NCI-H82 treated with DMSO at 0.1 percent for 48 hours (cell line): ENCODE measurements at regions not wholly inside any gene's neighbourhood (a gene's known extent, or its start where the extent isn't known, plus 50 kb on each side); places are given as distances from the start of the nearest gene placed in this dataset.
A peak's percentile ranks its signal among the peaks of the same experiment; 100 is the strongest.

Experiments used
- DNase-seq: peaks from one replicate; lab custom pipeline; 2025; ENCODE audit not compliant: unreplicated experiment; lab: John Stamatoyannopoulos, UW

DNA sequence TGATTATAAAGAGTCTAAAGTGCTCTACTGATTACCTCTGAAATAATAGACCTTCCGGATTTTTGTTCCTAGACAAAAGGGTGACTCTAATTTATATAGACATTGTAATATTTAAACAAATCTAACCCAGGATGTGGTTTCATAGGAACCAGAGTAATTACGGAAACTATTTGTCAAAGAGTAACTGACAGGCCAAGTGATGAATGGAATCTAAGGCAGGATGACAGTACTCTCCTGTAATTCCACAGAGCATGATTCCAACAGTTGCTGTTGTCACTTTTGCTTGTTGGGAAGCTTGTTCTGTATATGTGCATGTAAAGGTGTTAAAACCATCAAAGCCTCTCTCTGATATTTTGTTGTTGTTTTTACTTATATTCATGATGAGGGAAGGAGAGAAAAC lies 1141.0 kb downstream of the IGSF11 start:
- DNase-seq = no peak

GRCh38 chr3:117898722-117899522 lies 1135.7 kb downstream of the IGSF11 start:
- peak; percentile 20 for DNase-seq

- DNase-seq = no peak
Measured at GRCh38 chr3:117903226-117903625, 1131.4 kb downstream of the IGSF11 start.

DNA sequence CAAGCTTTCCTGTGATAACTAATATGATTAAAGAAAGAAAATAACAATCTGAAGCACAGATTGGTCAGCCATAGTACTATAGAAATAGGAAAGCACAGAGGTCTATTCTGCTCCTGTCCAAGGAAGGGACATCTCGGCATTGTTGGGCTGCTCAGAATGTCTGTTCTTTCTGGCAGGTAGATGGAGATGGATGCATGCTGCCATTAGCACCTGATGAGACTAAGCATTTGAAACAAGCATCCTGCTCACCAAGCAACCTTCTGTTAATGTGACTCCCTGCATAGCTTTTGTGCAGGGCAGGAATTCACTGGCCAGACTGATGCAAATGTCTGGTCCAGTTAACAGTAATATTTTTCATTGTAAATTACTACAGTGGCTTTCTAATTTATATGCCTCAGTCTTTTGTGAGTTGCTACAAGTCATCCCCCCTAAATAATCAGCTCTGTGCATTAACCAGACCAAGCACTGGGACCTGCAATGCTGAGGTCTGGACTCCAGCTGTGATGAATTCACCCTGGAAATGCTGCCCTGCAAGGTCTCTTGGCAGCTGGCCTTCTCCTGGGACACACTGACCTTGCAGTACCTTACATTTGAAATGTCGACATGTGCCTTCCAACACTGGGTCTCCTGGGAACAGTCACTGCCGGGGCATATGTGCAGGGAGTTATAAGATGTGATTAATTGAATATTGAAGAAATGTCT lies 1123.7 kb downstream of the IGSF11 start:
- DNase-seq = peak; percentile 27

GRCh38 chr3:117912352-117912751 lies 1122.3 kb downstream of the IGSF11 start:
- no peak for DNase-seq

- no peak for DNase-seq
Measured at GRCh38 chr3:117914540-117915100, 1120.0 kb downstream of the IGSF11 start.

DNA sequence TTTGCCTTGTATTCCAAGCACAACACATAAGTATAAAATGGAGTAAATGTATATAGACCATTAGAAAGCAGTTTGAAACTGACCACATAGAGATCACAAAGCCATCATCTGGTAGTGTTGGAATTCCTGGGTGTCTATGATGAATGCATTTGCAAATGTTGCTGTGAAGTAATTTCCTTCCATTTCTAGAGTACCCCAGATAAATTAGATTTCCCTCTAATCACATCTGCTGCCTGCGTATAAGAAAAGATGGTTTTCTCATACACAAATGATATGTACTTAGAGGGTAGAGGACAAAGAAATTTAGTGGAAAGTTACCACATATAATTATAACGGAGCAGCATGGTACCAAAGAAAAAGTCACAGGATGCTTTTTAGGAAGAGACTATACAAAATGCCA lies 1117.8 kb downstream of the IGSF11 start:
- DNase-seq = no peak

DNA sequence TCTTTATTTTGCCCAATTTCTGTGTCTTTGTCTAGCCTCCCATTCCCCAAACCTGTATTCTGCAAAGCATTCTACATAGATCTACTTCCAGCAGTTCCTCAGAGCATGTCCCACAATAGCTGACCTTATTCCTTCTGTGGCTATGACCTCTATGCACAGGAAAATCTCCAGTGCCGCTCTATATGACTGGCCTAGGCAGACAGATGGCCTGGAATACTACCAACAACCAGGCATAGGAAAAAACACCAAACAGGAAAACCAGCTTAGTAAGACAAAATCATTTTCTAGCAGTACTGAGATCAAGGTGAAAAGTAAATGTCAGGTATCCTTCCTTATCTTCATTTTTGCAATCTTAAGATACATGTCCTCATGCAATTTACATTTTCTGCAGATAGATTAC lies 1115.0 kb downstream of the IGSF11 start:
- DNase-seq = no peak

GRCh38 chr3:117920253-117920898 lies 1114.3 kb downstream of the IGSF11 start:
- DNase-seq = no peak

DNA sequence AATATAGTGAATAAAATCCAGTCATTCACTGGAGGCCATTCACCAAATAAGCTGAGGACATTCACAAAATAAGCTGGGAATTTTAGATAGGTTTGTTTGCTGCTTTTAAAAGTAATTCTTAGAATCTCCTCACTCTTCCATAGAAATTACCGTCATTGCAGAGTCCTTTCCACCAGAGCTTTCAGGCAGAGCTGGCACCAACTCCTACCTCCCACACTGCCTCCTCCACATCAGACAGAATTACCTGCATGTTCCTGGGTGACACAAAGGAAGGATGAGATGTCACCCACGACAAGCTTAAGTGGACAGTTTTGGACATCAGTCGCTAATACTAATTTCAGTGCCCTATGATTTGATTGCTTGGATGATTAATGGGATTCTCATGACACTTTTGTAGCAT lies 1113.2 kb downstream of the IGSF11 start:
- no peak for DNase-seq

- no peak for DNase-seq
Measured at GRCh38 chr3:117922039-117922438, 1112.6 kb downstream of the IGSF11 start.

- DNase-seq = peak; percentile 27
Measured at GRCh38 chr3:117926819-117927218, 1107.8 kb downstream of the IGSF11 start.

GRCh38 chr3:117927825-117928224 lies 1106.8 kb downstream of the IGSF11 start:
- peak; percentile 21 for DNase-seq

DNA sequence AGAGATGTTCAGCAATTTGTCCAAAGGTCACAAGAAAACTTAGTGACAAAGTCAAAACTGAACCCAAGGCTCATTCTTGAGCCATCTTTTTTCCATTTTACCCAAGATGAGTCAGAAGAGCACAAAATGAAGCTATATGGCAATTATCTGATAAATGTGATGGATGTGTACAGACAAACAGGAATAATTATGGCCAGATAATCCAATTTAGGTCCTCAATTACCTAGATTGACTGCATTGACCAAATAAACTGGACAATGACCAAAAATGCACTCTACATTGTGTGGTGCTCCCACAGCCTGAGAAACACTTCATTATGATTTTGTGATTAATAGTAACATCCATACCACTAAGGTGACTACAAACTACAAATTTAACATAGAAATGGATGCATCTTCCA lies 1105.8 kb downstream of the IGSF11 start:
- DNase-seq = no peak

GRCh38 chr3:117932441-117932840 lies 1102.2 kb downstream of the IGSF11 start:
- DNase-seq = no peak

GRCh38 chr3:117936159-117936558 lies 1098.5 kb downstream of the IGSF11 start:
- DNase-seq = no peak

DNA sequence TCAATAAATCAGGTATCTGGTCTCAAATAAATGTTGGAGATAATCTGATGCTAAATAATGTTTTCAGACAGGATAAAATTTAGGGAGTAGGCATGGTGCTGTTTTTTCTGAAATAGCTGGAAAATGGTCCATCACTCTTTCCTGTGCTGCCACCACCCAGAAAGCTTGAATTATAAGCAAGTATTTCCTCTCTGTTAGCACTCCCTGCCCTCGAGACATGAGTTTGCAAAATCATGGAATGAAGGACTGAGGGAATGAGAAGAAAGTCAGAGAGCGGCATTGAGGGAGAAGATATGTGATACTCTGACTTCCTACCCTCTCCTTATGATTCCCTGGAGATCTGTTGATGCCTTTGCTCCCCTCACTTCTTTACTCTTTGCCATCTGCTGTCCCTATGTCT lies 1095.7 kb downstream of the IGSF11 start:
- no peak for DNase-seq

- DNase-seq = no peak
Measured at GRCh38 chr3:117939425-117940027, 1095.1 kb downstream of the IGSF11 start.

GRCh38 chr3:117941015-117941414 lies 1093.6 kb downstream of the IGSF11 start:
- no peak for DNase-seq

GRCh38 chr3:117941756-117942155 lies 1092.9 kb downstream of the IGSF11 start:
- no peak for DNase-seq

- DNase-seq = no peak
Measured at GRCh38 chr3:117954131-117954530, 1080.5 kb downstream of the IGSF11 start.
